HUES64 (cell line): ENCODE measurements at regions not wholly inside any gene's neighbourhood (a gene's known extent, or its start where the extent isn't known, plus 50 kb on each side); places are given as distances from the start of the nearest gene placed in this dataset.

ENCODE experiments used
- H3K27ac ChIP-seq: 2 replicates; pipeline ENCODE4 v1.7.0; 2013; ENCODE audit warnings: low read depth, low read length, inconsistent platforms
- H3K27me3 ChIP-seq: 2 replicates; pipeline ENCODE4 v1.6.1; 2013; ENCODE audit warnings: mild to moderate bottlenecking, low read length; ENCODE audit not compliant: insufficient read depth
- H3K36me3 ChIP-seq: 2 replicates; pipeline ENCODE4 v1.6.1; 2013; ENCODE audit warnings: mild to moderate bottlenecking, low read length; ENCODE audit not compliant: insufficient read depth
- H3K4me1 ChIP-seq: 2 replicates; pipeline ENCODE4 v1.6.1; 2013; ENCODE audit warnings: mild to moderate bottlenecking, low read length, moderate library complexity; ENCODE audit not compliant: insufficient read depth
- H3K4me3 ChIP-seq: 2 replicates; pipeline ENCODE4 v1.5.1; 2013; ENCODE audit warnings: mild to moderate bottlenecking, low read length, moderate library complexity
- H3K9ac ChIP-seq: 2 replicates; pipeline ENCODE4 v1.6.1; 2013; ENCODE audit warnings: mild to moderate bottlenecking, low read depth, low read length
- H3K9me3 ChIP-seq: 2 replicates; pipeline ENCODE4 v1.6.1; 2013; ENCODE audit warnings: low read depth, low read length; ENCODE audit not compliant: insufficient read depth
- WGBS: fragments of 150-250, 120-280 bp; methylation state at CpG from one replicate; pipeline ENCODE4 v1.1.7; 2013; ENCODE audit warnings: missing lambda C conversion rate; 5-methylcytosine and 5-hydroxymethylcytosine counted together

DNA sequence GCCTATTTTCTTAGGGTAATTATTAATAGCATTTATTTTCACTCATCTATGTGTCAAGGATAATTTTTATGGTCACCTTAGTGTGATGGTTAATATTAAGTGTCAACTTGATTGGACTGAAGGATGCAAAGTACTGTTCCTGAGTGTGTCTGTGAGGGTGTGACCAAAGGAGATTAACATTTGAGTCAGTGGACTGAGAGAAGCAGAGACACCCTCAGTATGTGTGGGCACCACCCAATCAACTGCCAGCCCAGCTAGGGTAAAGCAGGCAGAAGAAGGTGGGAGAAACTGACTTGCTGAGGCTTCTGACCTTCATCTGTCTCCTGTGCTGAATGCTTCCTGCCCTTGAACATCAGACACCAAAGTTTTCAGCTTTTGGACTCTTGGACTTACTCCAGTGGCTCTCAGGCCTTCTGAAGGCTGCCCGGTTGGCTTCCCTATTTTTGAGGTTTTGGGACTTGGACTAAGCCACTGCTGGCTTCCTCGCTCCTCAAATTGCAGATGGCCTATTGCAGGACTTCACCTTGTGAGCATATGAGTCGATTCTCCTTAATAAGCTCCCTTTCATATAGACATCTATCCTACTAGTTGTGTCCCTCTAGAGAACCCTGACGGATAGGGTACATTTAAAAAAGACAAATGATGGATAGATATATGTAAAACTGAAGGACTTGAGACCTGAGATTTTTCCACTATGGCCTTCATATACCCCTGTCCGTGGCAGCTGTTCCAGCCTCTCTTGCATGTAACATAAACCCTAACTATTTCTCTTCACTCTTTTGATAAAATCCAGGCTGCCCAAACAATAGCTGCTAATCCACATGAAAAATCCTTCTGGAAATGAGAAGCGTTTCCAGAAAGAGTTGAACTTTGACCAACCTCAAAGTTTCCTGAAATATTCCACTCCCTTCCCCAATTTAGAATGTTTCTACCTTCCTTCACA lies 62.1 kb upstream of the RGS17 start:
- Histone ChIP-seq H3K4me1 (no peaks in the 10 kb centered on the region), H3K9me3 (no peaks in the 10 kb centered on the region), H3K27ac (no peak overlapping the region), H3K9ac (no peak overlapping the region), H3K27me3 (no peaks in the 10 kb centered on the region), H3K4me3 (no peak overlapping the region), H3K36me3 (no peaks in the 10 kb centered on the region)
- 93% methylated on average over 5 of the region's 6 CpGs for WGBS

DNA sequence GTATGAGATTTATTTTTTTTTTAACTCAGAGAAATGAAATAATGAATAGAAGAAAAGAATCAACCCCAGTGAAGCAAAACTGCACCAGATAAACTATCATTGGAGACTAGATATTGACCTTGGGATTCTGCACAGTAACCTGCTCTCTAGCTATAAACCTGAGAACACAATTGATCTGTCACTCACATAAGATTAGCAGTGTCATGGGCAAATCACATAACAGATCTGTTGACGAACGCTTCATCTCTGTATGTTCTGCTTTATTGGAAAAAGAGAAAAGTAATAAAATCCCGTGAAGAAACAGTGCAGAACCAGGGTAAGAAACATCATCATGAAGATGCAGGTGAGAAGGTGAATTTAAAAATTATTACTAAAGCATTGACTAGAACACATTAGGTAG lies 52.8 kb upstream of the RGS17 start:
- no peaks in the 10 kb centered on the region for H3K36me3 ChIP-seq
- no peak overlapping the region for H3K27ac ChIP-seq
- no peaks in the 10 kb centered on the region for H3K9me3 ChIP-seq
- no peak overlapping the region for H3K9ac ChIP-seq
- H3K4me3 ChIP-seq, result no peak overlapping the region
- H3K27me3 ChIP-seq, result no peaks in the 10 kb centered on the region
- no peaks in the 10 kb centered on the region for H3K4me1 ChIP-seq
- WGBS, result 93% methylated on average over 3 of the region's 3 CpGs
